ENCODE measurements at regions not wholly inside any gene's neighbourhood (a gene's known extent, or its start where the extent isn't known, plus 50 kb on each side); places are given as distances from the start of the nearest gene placed in this dataset.
A peak's percentile ranks its signal among the peaks of the same experiment; 100 is the strongest.

GRCh38 chr19:34305221-34306083, 51.1 kb downstream of the GARRE1 start:
- DNase-seq: no peak

- no peak for DNase-seq
These were observed 51.9 kb downstream of the GARRE1 start for GRCh38 chr19:34306213-34306661.

- no peak for DNase-seq
These were observed 52.5 kb downstream of the GARRE1 start for GRCh38 chr19:34306824-34307223.

GRCh38 chr19:34308381-34309367, 54.3 kb downstream of the GARRE1 start:
- DNase-seq: no peak

- DNase-seq: no peak
These were observed 55.2 kb downstream of the GARRE1 start for GRCh38 chr19:34309368-34310138.

- peak; percentile 93 for DNase-seq
These were observed 54.5 kb upstream of the GPI start for GRCh38 chr19:34310494-34310981.

GRCh38 chr19:34313188-34313587, 51.8 kb upstream of the GPI start:
- no peak for DNase-seq

- no peak for DNase-seq
These were observed 50.3 kb upstream of the GPI start for GRCh38 chr19:34314437-34315313.

All from DMS153 (cell line).